T-cell (primary cell): ENCODE measurements at regions not wholly inside any gene's neighbourhood (a gene's known extent, or its start where the extent isn't known, plus 50 kb on each side); places are given as distances from the start of the nearest gene placed in this dataset.
"Not testable (repeated sequence)": the region's sequence is repeated elsewhere in the genome, so short reads cannot be mapped to it uniquely, and the experiment has no call there.

Experiments
- ATAC-seq, 4 experiments: fragments of 200-7000 bp in 3 of 4; fragments of 150-1000 bp in 1 of 4; cut with Tn5 transposase; replicated peaks in 1 of 4; 1 replicate in 3 of 4; 2 replicates in 1 of 4; pipeline ENCODE4 v1.10.0; 2021; ENCODE audit warnings: moderate library complexity in 3 of 4, mild to moderate bottlenecking in 2 of 4, moderate number of reproducible peaks in 1 of 4
- CTCF ChIA-PET, 2 donors: fragments of 300-600 bp; sonication (Branson Sonifier 250); formaldehyde crosslinking; loops; one replicate each; lab custom pipeline; 2022; ENCODE audit warnings: antibody characterized with exemption in 2 of 2; lab: Charles Lee
- POLR2A ChIA-PET, 2 donors: fragments of 300-600 bp; sonication (Branson Sonifier 250); formaldehyde crosslinking; loops; one replicate each; lab custom pipeline; 2022; ENCODE audit warnings: antibody characterized with exemption in 2 of 2; lab: Charles Lee
- DNase-seq, 35 experiments: peaks; one replicate each; pipeline versions ENCODE4 v3.0.0 to v3.0.0-alpha.2; 2013 to 2023
- H3K27ac ChIP-seq: one replicate; pipeline ENCODE4 v1.5.1; 2013; ENCODE audit warnings: low read length
- H3K27me3 ChIP-seq, 2 experiments: replicated peaks in 1 of 2; 1 replicate in 1 of 2; 2 replicates in 1 of 2; pipeline versions ENCODE4 v1.6.1 to v1.7.0; 2013; ENCODE audit warnings: low read length in 1 of 2, mixed read lengths in 1 of 2; ENCODE audit not compliant: control insufficient read depth in 2 of 2, insufficient read depth in 2 of 2; ENCODE audit errors: extremely low read depth in 1 of 2
- H3K36me3 ChIP-seq, 2 donors: 1 replicate in 1 of 2; 2 replicates in 1 of 2; pipeline versions ENCODE4 v1.6.1 to v1.7.0; 2013; ENCODE audit warnings: low read length in 1 of 2; ENCODE audit not compliant: control insufficient read depth in 2 of 2, insufficient read depth in 1 of 2; ENCODE audit errors: extremely low read depth in 1 of 2
- H3K4me1 ChIP-seq, 2 experiments: 1 replicate in 1 of 2; 2 replicates in 1 of 2; pipeline versions ENCODE4 v1.6.1 to v1.7.0; 2013; ENCODE audit warnings: low read length in 2 of 2, mixed read lengths in 1 of 2; ENCODE audit not compliant: insufficient read depth in 2 of 2, control insufficient read depth in 1 of 2; ENCODE audit errors: extremely low read depth in 1 of 2
- H3K4me3 ChIP-seq, 2 donors: 1 replicate in 1 of 2; 2 replicates in 1 of 2; pipeline versions ENCODE4 v1.5.1 to v1.7.0; 2013; ENCODE audit warnings: mild to moderate bottlenecking in 2 of 2, low read length in 1 of 2, moderate library complexity in 1 of 2; ENCODE audit not compliant: control insufficient read depth in 1 of 2; ENCODE audit errors: extremely low read depth in 1 of 2
- H3K9me3 ChIP-seq: 2 replicates; pipeline ENCODE4 v1.7.0; 2013
- H3K27ac Mint-ChIP-seq, 2 donors: one replicate each; pipeline ENCODE4 v1.8.0; 2020 to 2021; ENCODE audit warnings: mild to moderate bottlenecking in 2 of 2, mixed read lengths in 2 of 2
- H3K27me3 Mint-ChIP-seq, 2 donors: one replicate each; pipeline ENCODE4 v1.8.0; 2021 to 2022; ENCODE audit warnings: mixed read lengths in 2 of 2
- H3K36me3 Mint-ChIP-seq: one replicate; pipeline ENCODE4 v1.8.0; 2021; ENCODE audit warnings: mixed read lengths
- H3K4me1 Mint-ChIP-seq, 3 donors: one replicate each; pipeline ENCODE4 v1.8.0; 2020 to 2022; ENCODE audit warnings: mixed read lengths in 3 of 3, mild to moderate bottlenecking in 1 of 3
- H3K4me3 Mint-ChIP-seq, 3 donors: one replicate each; pipeline ENCODE4 v1.8.0; 2020 to 2022; ENCODE audit warnings: mild to moderate bottlenecking in 3 of 3, mixed read lengths in 3 of 3, moderate library complexity in 3 of 3
- H3K9me3 Mint-ChIP-seq, 3 donors: one replicate each; pipeline ENCODE4 v1.8.0; 2020 to 2022; ENCODE audit warnings: mixed read lengths in 3 of 3
- WGBS: methylation state at CpG from one replicate; pipeline ENCODE4 v1.1.5; 2013; ENCODE audit warnings: missing lambda C conversion rate; ENCODE audit not compliant: insufficient coverage; 5-methylcytosine and 5-hydroxymethylcytosine counted together

DNA sequence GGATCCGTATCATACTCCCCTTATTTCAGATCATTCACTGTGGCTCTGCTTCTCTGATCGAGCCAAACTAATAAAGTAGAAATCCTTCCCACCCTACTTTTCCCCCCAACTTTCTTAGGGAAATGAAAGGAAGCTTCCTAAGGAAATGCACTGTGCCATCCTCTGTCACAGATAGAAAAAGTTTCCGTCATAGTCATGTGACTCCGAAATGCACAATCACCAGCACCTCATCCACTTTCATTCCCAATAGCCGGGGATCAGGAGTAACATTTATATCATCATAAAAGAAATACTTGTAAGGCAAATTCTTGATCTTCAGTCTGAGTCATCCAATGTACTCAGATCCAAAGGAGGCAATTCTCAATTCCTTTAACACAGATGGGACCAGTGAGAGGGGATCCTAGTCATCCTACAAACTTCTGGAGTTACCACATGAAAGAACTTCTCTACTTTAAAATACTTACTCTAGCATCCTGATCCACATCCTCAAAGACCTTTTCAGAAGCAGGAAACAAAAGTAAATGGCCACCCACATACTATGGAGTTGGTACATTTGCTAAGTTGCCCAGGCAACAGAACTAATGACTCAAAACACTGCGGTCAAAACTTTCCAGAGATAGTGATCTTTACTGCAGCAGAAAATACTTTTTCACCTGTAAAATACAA lies 97.8 kb upstream of the ZC3H11B start:
- ChIA-PET CTCF (no interaction called here), POLR2A (no interaction called here)
- Histone ChIP-seq H3K27me3 (no peaks in the 10 kb centered on the region), H3K4me3 (no peak overlapping the region), H3K9me3 (no peaks in the 10 kb centered on the region), H3K27ac (no peak overlapping the region), H3K4me1 (no peaks in the 10 kb centered on the region), H3K36me3 (no peaks in the 10 kb centered on the region)
- 71% methylated on average over 1 of the region's 6 CpGs for WGBS
- Mint-ChIP-seq H3K4me3 (no peak overlapping the region), H3K4me1 (no peaks in the 10 kb centered on the region), H3K27ac (no peak overlapping the region), H3K9me3 (peaks cover 0 to 11% (median 5%) of the 10 kb centered on the region in 3 donors), H3K27me3 (no peaks in the 10 kb centered on the region), H3K36me3 (no peaks in the 10 kb centered on the region)
- no peak for ATAC-seq
- DNase-seq = no peak

DNA sequence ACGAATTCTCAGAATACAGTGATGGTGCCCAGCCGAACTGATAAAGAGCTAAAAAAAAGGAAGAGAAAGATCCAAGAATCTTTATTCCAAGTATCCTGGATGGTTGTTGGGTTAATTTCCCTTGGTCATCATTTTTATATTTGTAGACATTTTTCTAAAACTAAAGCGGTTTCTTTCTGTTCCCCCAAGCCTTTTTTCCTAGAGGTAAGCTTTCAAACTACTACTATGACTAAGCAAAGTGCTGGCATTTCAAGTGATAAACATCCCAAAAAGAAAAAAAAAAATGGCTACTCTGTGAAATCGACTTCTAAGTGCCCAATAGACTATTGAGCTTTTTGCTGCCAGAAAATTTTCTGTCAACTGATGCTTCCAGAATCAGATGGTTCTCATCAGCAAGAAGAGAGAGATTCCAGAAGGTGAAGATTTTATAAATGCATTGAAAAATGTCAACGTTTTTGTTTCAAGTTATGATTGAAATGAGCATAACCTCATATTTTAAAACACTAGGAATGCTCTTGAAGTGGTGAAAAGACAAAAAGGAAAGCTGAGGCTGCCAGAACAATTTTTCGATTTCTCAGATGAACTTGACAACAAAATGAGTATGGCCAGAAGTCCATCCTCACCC lies 96.1 kb upstream of the ZC3H11B start:
- WGBS = 63% methylated on average over 1 of the region's 6 CpGs
- Histone ChIP-seq H3K27ac (no peak overlapping the region), H3K4me1 (no peaks in the 10 kb centered on the region), H3K27me3 (no peaks in the 10 kb centered on the region), H3K9me3 (no peaks in the 10 kb centered on the region), H3K4me3 (no peak overlapping the region), H3K36me3 (no peaks in the 10 kb centered on the region)
- ChIA-PET CTCF (no interaction called here), POLR2A (no interaction called here)
- DNase-seq (no peak), ATAC-seq (no peak)
- Mint-ChIP-seq H3K9me3 (peaks cover 0 to 11% (median 5%) of the 10 kb centered on the region in 3 donors), H3K4me3 (no peak overlapping the region), H3K36me3 (no peaks in the 10 kb centered on the region), H3K27me3 (no peaks in the 10 kb centered on the region), H3K27ac (no peak overlapping the region), H3K4me1 (no peaks in the 10 kb centered on the region)

DNA sequence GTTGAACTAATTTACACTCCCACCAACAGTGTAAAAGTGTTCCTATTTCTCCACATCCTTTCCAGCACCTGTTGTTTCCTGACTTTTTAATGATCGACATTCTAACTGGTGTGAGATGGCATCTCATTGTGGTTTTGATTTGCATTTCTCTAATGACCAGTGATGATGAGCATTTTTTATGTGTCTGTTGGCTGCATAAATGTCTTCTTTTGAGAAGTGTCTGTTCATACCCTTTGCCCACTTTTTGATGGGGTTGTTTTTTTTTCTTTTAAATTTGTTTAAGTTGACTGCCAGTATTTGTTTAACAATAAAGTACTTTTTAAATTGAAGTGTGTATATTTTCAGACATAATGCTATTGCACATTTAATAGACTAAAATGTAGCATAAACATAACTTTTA lies 95.0 kb upstream of the ZC3H11B start:
- H3K36me3 ChIP-seq, H3K27ac Mint-ChIP-seq, H3K4me3 Mint-ChIP-seq, H3K27me3 Mint-ChIP-seq, H3K4me1 ChIP-seq, H3K4me1 Mint-ChIP-seq, H3K36me3 Mint-ChIP-seq, DNase-seq, H3K27ac ChIP-seq, H3K4me3 ChIP-seq, H3K27me3 ChIP-seq, CTCF ChIA-PET, ATAC-seq, H3K9me3 ChIP-seq, POLR2A ChIA-PET: not testable (repeated sequence)
- H3K9me3 Mint-ChIP-seq = peaks cover 0 to 11% (median 5%) of the 10 kb centered on the region in 3 donors
- 100% methylated on average over 1 of the region's 1 CpG for WGBS

DNA sequence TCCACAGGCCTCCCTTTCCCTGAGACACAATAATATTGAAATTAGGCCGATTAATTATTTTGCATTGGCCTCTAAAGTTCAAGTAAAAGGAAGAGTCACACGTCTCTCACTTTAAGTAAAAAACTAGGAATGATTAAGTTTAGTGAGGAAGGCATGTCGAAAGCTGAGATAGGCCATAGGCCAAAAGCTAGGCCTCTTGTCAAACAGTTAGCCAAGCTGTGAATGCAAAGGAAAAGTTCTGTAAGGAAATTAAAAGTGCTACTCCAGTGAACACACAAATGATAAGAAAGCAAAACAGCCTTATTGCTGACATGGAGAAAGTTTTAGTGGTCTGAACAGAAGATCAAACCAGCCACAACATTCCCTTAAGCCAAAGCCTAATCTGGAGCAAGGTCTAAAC lies 91.4 kb upstream of the ZC3H11B start:
- H3K36me3 Mint-ChIP-seq, H3K4me3 Mint-ChIP-seq, H3K27me3 ChIP-seq, H3K4me1 Mint-ChIP-seq, CTCF ChIA-PET, H3K4me3 ChIP-seq, H3K4me1 ChIP-seq, H3K9me3 ChIP-seq, H3K27me3 Mint-ChIP-seq, H3K9me3 Mint-ChIP-seq, H3K27ac ChIP-seq, POLR2A ChIA-PET, H3K36me3 ChIP-seq, H3K27ac Mint-ChIP-seq, DNase-seq, ATAC-seq: not testable (repeated sequence)
- WGBS = no CpG with 5 or more reads among the region's 3 CpGs

DNA sequence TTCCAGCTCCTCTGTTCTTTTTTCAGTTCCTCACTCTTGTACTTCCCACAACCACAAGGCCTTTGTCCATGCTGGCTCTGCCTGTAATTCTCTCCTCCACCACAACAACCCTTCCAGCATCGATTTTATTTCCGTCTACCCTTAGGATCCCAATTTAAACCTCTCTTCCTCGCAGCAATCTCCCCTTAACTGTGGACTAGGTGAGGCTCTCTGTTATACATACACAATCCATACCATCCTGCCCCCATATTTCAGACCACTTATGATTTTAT lies 90.4 kb upstream of the ZC3H11B start:
- ATAC-seq = no peak
- no peaks in the 10 kb centered on the region for H3K27me3 ChIP-seq
- no peak overlapping the region for H3K4me3 ChIP-seq
- H3K36me3 ChIP-seq = no peaks in the 10 kb centered on the region
- no CpG with 5 or more reads among the region's 3 CpGs for WGBS
- H3K4me1 ChIP-seq = no peaks in the 10 kb centered on the region
- no peak overlapping the region for H3K27ac ChIP-seq
- H3K4me3 Mint-ChIP-seq = no peak overlapping the region
- no peak for DNase-seq
- no peaks in the 10 kb centered on the region for H3K27me3 Mint-ChIP-seq
- H3K4me1 Mint-ChIP-seq = no peaks in the 10 kb centered on the region
- H3K9me3 Mint-ChIP-seq = no peaks in the 10 kb centered on the region
- H3K9me3 ChIP-seq = no peaks in the 10 kb centered on the region
- no peaks in the 10 kb centered on the region for H3K36me3 Mint-ChIP-seq
- POLR2A ChIA-PET = no interaction called here
- H3K27ac Mint-ChIP-seq = no peak overlapping the region
- CTCF ChIA-PET = no interaction called here

DNA sequence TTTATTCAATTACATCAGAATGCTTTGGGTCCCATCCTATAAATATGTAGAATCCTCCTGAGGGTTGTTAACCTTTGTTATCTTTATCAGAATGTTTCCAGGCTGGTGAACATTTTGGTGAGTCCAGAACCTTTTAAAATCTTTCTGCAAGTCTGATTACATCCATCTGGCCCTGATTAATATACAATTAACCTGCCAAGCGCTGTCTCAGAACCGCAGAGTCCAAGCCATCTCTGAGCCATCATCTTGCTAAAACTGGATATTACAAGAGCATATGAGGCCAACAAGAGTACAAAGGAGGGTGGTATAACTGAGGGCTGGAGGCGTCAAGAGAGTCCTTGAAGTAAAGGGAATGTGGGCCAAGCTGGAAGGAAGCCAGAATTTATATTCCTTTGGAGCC lies 88.6 kb upstream of the ZC3H11B start:
- CTCF ChIA-PET = no interaction called here
- WGBS = no CpG with 5 or more reads among the region's 3 CpGs
- Mint-ChIP-seq H3K36me3 (no peaks in the 10 kb centered on the region), H3K4me1 (no peaks in the 10 kb centered on the region), H3K9me3 (no peaks in the 10 kb centered on the region), H3K27ac (no peak overlapping the region), H3K27me3 (peaks cover 0 to 2% of the 10 kb centered on the region in 2 donors), H3K4me3 (no peak overlapping the region)
- ATAC-seq (no peak), DNase-seq (no peak)
- H3K4me1 ChIP-seq = no peaks in the 10 kb centered on the region
- no peaks in the 10 kb centered on the region for H3K9me3 ChIP-seq
- H3K4me3 ChIP-seq = no peak overlapping the region
- POLR2A ChIA-PET = no interaction called here
- no peaks in the 10 kb centered on the region for H3K36me3 ChIP-seq
- H3K27me3 ChIP-seq = no peaks in the 10 kb centered on the region
- H3K27ac ChIP-seq = no peak overlapping the region

DNA sequence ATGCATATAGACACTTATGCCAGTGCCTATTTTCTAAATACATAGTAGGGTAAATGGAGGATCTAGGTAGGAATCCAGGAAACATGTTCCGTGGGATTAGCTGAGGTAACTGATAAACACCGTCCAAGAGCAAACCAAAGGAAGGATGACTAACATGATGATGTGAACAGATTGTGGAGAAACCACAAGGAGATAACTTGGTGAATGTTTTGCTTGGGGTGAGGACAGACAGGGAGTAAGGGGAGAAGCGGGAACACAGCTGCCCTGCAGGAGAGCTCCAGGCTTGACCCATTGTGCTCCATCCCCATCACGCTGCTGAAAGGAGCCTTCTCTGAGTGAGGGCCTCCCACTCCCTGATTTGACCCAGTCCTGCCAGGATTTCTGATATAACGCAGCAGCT lies 87.0 kb upstream of the ZC3H11B start:
- ChIA-PET CTCF (no interaction called here), POLR2A (no interaction called here)
- Histone ChIP-seq H3K4me3 (no peak overlapping the region), H3K27me3 (no peaks in the 10 kb centered on the region), H3K27ac (no peak overlapping the region), H3K36me3 (no peaks in the 10 kb centered on the region), H3K9me3 (no peaks in the 10 kb centered on the region), H3K4me1 (no peaks in the 10 kb centered on the region)
- ATAC-seq (no peak), DNase-seq (no peak)
- 80% methylated on average over 2 of the region's 5 CpGs for WGBS
- Mint-ChIP-seq H3K36me3 (no peaks in the 10 kb centered on the region), H3K4me1 (no peaks in the 10 kb centered on the region), H3K9me3 (peaks cover 0 to 1% (median 0%) of the 10 kb centered on the region in 3 donors), H3K27ac (no peak overlapping the region), H3K4me3 (no peak overlapping the region), H3K27me3 (peaks cover 0 to 2% of the 10 kb centered on the region in 2 donors)
